B cell (primary cell): ENCODE measurements at regions not wholly inside any gene's neighbourhood (a gene's known extent, or its start where the extent isn't known, plus 50 kb on each side); places are given as distances from the start of the nearest gene placed in this dataset.

ENCODE experiments used
- ATAC-seq: fragments of 200-7000 bp; cut with Tn5 transposase; one replicate; pipeline ENCODE4 v1.10.0; 2021; ENCODE audit warnings: low read depth, mild to moderate bottlenecking, moderate number of reproducible peaks, moderate library complexity
- CTCF ChIA-PET: fragments of 350-600 bp; sonication (Branson Sonifier 250); formaldehyde crosslinking; loops from one replicate; lab custom pipeline; 2021; ENCODE audit warnings: antibody characterized with exemption, inconsistent platforms; lab: Charles Lee
- POLR2A ChIA-PET: fragments of 350-600 bp; sonication (Branson Sonifier 250); formaldehyde crosslinking; loops from one replicate; lab custom pipeline; 2021; ENCODE audit warnings: antibody characterized with exemption; lab: Charles Lee
- DNase-seq: peaks from one replicate; pipeline ENCODE4 v3.0.0; 2013
- H2AFZ ChIP-seq: 2 replicates; pipeline ENCODE4 v1.6.1; 2012; ENCODE audit warnings: mild to moderate bottlenecking, low read depth, low read length; ENCODE audit not compliant: insufficient read depth, poor library complexity, severe bottlenecking
- H3K27ac ChIP-seq, 2 donors: 1 replicate in 1 of 2; 2 replicates in 1 of 2; pipeline ENCODE4 v1.5.1; 2012 to 2013; ENCODE audit warnings: low read length in 2 of 2, mild to moderate bottlenecking in 2 of 2, moderate library complexity in 1 of 2
- H3K27me3 ChIP-seq, 4 experiments: fragments of 200-600 bp in 1 of 4; sonication (generic) in 1 of 4; replicated peaks in 1 of 4; 1 replicate in 2 of 4; 2 replicates in 2 of 4; pipeline versions ENCODE4 v1.6.1 to v1.7.0; 2013 to 2016; ENCODE audit warnings: low read length in 3 of 4, mild to moderate bottlenecking in 2 of 4, mixed read lengths in 1 of 4, moderate library complexity in 1 of 4; ENCODE audit not compliant: insufficient read depth in 4 of 4, control insufficient read depth in 3 of 4; ENCODE audit errors: control extremely low read depth in 1 of 4
- H3K36me3 ChIP-seq, 2 experiments: replicated peaks in 1 of 2; 1 replicate in 1 of 2; 2 replicates in 1 of 2; pipeline versions ENCODE4 v1.6.1 to v1.7.1; 2013; ENCODE audit warnings: low read length in 1 of 2; ENCODE audit not compliant: insufficient read depth in 2 of 2, control insufficient read depth in 1 of 2; ENCODE audit errors: control extremely low read depth in 1 of 2, extremely low read depth in 1 of 2
- H3K4me1 ChIP-seq, 2 donors: fragments of 200-600 bp in 1 of 2; sonication (generic) in 1 of 2; 1 replicate in 1 of 2; 2 replicates in 1 of 2; pipeline versions ENCODE4 v1.5.1 to v1.6.1; 2013 to 2017; ENCODE audit warnings: low read length in 2 of 2; ENCODE audit not compliant: control insufficient read depth in 2 of 2, insufficient read depth in 2 of 2
- H3K4me2 ChIP-seq: replicated peaks from 2 replicates; pipeline ENCODE3; 2012; ENCODE audit warnings: mild to moderate bottlenecking, low read depth, low read length; ENCODE audit not compliant: poor library complexity, severe bottlenecking
- H3K4me3 ChIP-seq, 5 experiments: fragments of 200-600 bp in 1 of 5; sonication (generic) in 1 of 5; 1 replicate in 3 of 5; 2 replicates in 2 of 5; pipeline versions ENCODE4 v1.5.1 to v1.7.0; 2011 to 2016; ENCODE audit warnings: low read length in 4 of 5, mild to moderate bottlenecking in 4 of 5, low read depth in 2 of 5, control low read depth in 1 of 5, moderate library complexity in 1 of 5; ENCODE audit not compliant: insufficient read depth in 1 of 5; ENCODE audit errors: control extremely low read depth in 1 of 5, extremely low read depth in 1 of 5
- H3K79me2 ChIP-seq: fragments of 200-600 bp; sonication (generic); one replicate; pipeline ENCODE4 v1.6.0; 2016; ENCODE audit warnings: low read length; ENCODE audit not compliant: control insufficient read depth, insufficient read depth
- H3K9ac ChIP-seq: fragments of 200-600 bp; sonication (generic); 2 replicates; pipeline ENCODE4 v1.6.1; 2017; ENCODE audit warnings: mild to moderate bottlenecking, low read length, moderate library complexity
- H3K9me3 ChIP-seq, 3 donors: one replicate each; pipeline versions ENCODE4 v1.6.1 to v1.7.1; 2013; ENCODE audit warnings: low read length in 2 of 3; ENCODE audit not compliant: control insufficient read depth in 2 of 3, insufficient read depth in 1 of 3; ENCODE audit errors: control extremely low read depth in 1 of 3
- H4K20me1 ChIP-seq: 2 replicates; pipeline ENCODE4 v1.6.0; 2012; ENCODE audit warnings: mild to moderate bottlenecking, low read length; ENCODE audit not compliant: insufficient read depth, control insufficient read depth, poor library complexity, severe bottlenecking
- H3K27ac Mint-ChIP-seq: one replicate; pipeline ENCODE4 v1.8.0; 2021; ENCODE audit warnings: mixed read lengths
- H3K27me3 Mint-ChIP-seq: one replicate; pipeline ENCODE4 v1.8.0; 2021; ENCODE audit warnings: mixed read lengths
- H3K4me1 Mint-ChIP-seq: one replicate; pipeline ENCODE4 v1.8.0; 2021; ENCODE audit warnings: mixed read lengths
- H3K4me3 Mint-ChIP-seq: one replicate; pipeline ENCODE4 v1.8.0; 2021; ENCODE audit warnings: mixed read lengths
- H3K9me3 Mint-ChIP-seq: one replicate; pipeline ENCODE4 v1.8.0; 2022; ENCODE audit warnings: mixed read lengths; ENCODE audit not compliant: insufficient read depth
- CTCF ChIP-seq: fragments of 200-600 bp; IDR thresholded peaks from one replicate; pipeline ENCODE4 v1.8.0; 2022; ENCODE audit warnings: antibody characterized with exemption, mild to moderate bottlenecking
- EZH2 ChIP-seq: IDR thresholded peaks from 2 replicates; pipeline ENCODE4 v1.6.1; 2012; ENCODE audit warnings: borderline replicate concordance, low read depth, mild to moderate bottlenecking, moderate library complexity, low read length; ENCODE audit not compliant: insufficient read depth, poor library complexity, severe bottlenecking
- WGBS: methylation state at CpG from one replicate; pipeline ENCODE4 v1.1.5; 2013; ENCODE audit warnings: missing lambda C conversion rate; ENCODE audit not compliant: insufficient coverage; 5-methylcytosine and 5-hydroxymethylcytosine counted together
- intact Hi-C: fragments of 100-400 bp; cut with micrococcal nuclease; formaldehyde crosslinking; loops from one replicate; pipeline ENCODE4 v1.10.0; 2022

GRCh38 chr14:101192661-101193000 lies 289.1 kb upstream of the RTL1 start:
- Mint-ChIP-seq H3K4me3 (no peak overlapping the region), H3K27ac (no peak overlapping the region), H3K4me1 (no peaks in the 10 kb centered on the region), H3K27me3 (no peaks in the 10 kb centered on the region), H3K9me3 (peaks cover 3% of the 10 kb centered on the region)
- H3K4me2 ChIP-seq: no peak overlapping the region
- no peaks in the 10 kb centered on the region for H3K27me3 ChIP-seq
- CTCF ChIA-PET: no interaction called here
- no peaks in the 10 kb centered on the region for H4K20me1 ChIP-seq
- TF ChIP-seq EZH2: no peak
- TF ChIP-seq CTCF: no peak
- peaks cover 0 to 12% (median 0%) of the 10 kb centered on the region in 3 donors for H3K9me3 ChIP-seq
- H3K4me1 ChIP-seq: no peaks in the 10 kb centered on the region
- no peak overlapping the region for H3K4me3 ChIP-seq
- no peak overlapping the region for H3K27ac ChIP-seq
- H3K36me3 ChIP-seq: no peaks in the 10 kb centered on the region
- no peak for ATAC-seq
- WGBS: 100% methylated on average over 2 of the region's 4 CpGs
- intact Hi-C loops: no loop called here
- no peak overlapping the region for H3K9ac ChIP-seq
- no peaks in the 10 kb centered on the region for H3K79me2 ChIP-seq
- POLR2A ChIA-PET: no interaction called here
- H2AFZ ChIP-seq: no peak overlapping the region
- DNase-seq: no peak

GRCh38 chr14:101193106-101193844 lies 289.8 kb upstream of the RTL1 start:
- Mint-ChIP-seq H3K27me3 (no peaks in the 10 kb centered on the region), H3K27ac (no peak overlapping the region), H3K4me3 (no peak overlapping the region), H3K9me3 (peaks cover 3% of the 10 kb centered on the region), H3K4me1 (no peaks in the 10 kb centered on the region)
- H3K9ac ChIP-seq: no peak overlapping the region
- H4K20me1 ChIP-seq: no peaks in the 10 kb centered on the region
- DNase-seq (no peak), ATAC-seq (no peak)
- WGBS: 87% methylated on average over 15 of the region's 16 CpGs
- no peak overlapping the region for H2AFZ ChIP-seq
- H3K4me2 ChIP-seq: no peak overlapping the region
- TF ChIP-seq EZH2: no peak
- no peak for TF ChIP-seq CTCF
- peaks cover 0 to 16% (median 0%) of the 10 kb centered on the region in 3 donors for H3K9me3 ChIP-seq
- H3K4me3 ChIP-seq: no peak overlapping the region
- H3K4me1 ChIP-seq: no peaks in the 10 kb centered on the region
- ChIA-PET POLR2A (no interaction called here), CTCF (no interaction called here)
- H3K36me3 ChIP-seq: no peaks in the 10 kb centered on the region
- no peak overlapping the region for H3K27ac ChIP-seq
- H3K79me2 ChIP-seq: no peaks in the 10 kb centered on the region
- no peaks in the 10 kb centered on the region for H3K27me3 ChIP-seq
- intact Hi-C loops: no loop called here
